ENCODE measurements at regions not wholly inside any gene's neighbourhood (a gene's known extent, or its start where the extent isn't known, plus 50 kb on each side); places are given as distances from the start of the nearest gene placed in this dataset.

DNA sequence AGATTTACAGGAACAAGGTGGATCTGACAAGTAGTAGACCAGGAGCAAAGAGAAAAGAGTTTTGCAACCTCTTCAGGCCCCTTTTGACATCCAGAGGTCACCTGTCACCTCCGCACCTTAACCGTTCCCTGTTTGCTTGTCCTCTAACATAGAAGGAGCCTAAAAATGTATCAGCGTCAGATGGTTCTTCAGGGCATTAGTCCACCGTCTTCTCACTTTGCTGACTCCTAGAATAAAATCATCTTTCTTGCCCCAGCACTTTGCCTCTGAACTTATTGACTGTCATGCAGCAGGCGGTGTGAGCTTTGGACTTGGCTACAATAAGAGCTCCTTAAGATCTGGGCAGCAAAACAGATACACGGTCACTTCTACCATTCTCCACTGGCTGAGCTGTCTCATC lies 339.7 kb upstream of the B3GAT1 start:
- Histone ChIP-seq H3K9me3 (no peaks in the 10 kb centered on the region), H3K27me3 (no peaks in the 10 kb centered on the region), H3K4me1 (ENCODE audit: insufficient read depth) (no peaks in the 10 kb centered on the region), H3K36me3 (no peaks in the 10 kb centered on the region), H3K27ac (no peak overlapping the region), H3K4me3 (no peak overlapping the region)
- no peak for TF ChIP-seq EP300 (IDR thresholded peaks at IDR 0.05)
- no peak for TF ChIP-seq POLR2A (IDR thresholded peaks at IDR 0.05)
- TF ChIP-seq, protein P1, sequence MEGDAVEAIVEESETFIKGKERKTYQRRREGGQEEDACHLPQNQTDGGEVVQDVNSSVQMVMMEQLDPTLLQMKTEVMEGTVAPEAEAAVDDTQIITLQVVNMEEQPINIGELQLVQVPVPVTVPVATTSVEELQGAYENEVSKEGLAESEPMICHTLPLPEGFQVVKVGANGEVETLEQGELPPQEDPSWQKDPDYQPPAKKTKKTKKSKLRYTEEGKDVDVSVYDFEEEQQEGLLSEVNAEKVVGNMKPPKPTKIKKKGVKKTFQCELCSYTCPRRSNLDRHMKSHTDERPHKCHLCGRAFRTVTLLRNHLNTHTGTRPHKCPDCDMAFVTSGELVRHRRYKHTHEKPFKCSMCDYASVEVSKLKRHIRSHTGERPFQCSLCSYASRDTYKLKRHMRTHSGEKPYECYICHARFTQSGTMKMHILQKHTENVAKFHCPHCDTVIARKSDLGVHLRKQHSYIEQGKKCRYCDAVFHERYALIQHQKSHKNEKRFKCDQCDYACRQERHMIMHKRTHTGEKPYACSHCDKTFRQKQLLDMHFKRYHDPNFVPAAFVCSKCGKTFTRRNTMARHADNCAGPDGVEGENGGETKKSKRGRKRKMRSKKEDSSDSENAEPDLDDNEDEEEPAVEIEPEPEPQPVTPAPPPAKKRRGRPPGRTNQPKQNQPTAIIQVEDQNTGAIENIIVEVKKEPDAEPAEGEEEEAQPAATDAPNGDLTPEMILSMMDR (IDR thresholded peaks at IDR 0.05), result no peak
- no peak for DNase-seq
- 94 to 95% (median 94%) methylated on average over 6 of the region's 6 CpGs for WGBS, 3 donors
- intact Hi-C loops (cut with DNase I), result no loop called here

DNA sequence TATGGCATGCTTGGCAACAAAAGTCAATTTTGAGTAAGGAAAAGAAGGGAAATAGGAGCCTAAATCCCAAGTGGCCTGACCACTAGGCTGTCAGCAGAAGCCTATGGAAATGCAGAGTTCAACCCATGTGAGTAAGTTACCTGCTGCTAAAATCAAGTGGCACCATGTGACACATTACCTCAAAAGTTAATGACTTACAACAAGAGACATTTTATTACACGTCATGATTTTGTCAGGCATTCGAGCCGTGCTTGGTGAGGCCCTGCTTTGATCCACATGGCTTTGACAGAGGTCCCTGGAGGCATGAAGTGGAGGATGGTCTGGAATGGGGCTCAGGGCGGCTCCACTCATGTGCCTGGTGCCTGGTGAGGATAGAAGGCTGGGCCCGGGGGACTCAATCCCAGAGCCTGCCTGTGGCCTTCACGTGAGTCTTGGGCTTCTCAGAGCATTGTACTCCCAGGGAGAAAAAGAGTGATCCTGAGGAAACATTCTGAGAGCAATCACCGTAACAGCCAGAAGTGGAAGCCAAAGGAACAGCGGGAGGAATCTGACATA lies 339.1 kb upstream of the B3GAT1 start:
- no peak for DNase-seq
- TF ChIP-seq, protein P1 (IDR thresholded peaks at IDR 0.05), result no peak
- no peak for TF ChIP-seq POLR2A (IDR thresholded peaks at IDR 0.05)
- no peak for TF ChIP-seq EP300 (IDR thresholded peaks at IDR 0.05)
- Histone ChIP-seq H3K9me3 (no peaks in the 10 kb centered on the region), H3K27ac (no peak overlapping the region), H3K4me1 (ENCODE audit: insufficient read depth) (no peaks in the 10 kb centered on the region), H3K27me3 (no peaks in the 10 kb centered on the region), H3K4me3 (no peak overlapping the region), H3K36me3 (no peaks in the 10 kb centered on the region)
- intact Hi-C loops (cut with DNase I), result no loop called here
- 89 to 91% (median 90%) methylated on average over 8 of the region's 8 CpGs for WGBS, 3 donors

DNA sequence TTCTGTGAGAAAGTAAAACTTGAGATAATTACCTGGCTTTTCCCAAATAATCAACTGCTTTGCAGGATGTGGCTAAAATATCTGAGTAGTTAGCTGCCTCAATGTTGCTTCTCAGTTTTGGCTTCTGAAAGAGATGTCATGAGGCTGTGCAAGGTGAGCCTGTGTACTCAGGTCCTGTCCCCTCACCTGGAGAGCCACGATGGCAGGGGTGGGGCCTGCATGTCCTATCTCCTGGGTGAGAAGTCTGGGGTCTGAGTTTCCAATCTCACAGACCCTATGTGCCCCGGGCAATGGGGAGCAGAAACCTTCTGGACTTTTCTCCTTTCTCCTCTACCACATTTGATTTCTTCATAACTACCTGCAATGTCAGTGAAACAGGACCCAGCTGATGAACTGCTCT lies 338.6 kb upstream of the B3GAT1 start:
- DNase-seq, result no peak
- WGBS, 3 donors, result 85 to 88% (median 88%) methylated on average over 2 of the region's 2 CpGs

DNA sequence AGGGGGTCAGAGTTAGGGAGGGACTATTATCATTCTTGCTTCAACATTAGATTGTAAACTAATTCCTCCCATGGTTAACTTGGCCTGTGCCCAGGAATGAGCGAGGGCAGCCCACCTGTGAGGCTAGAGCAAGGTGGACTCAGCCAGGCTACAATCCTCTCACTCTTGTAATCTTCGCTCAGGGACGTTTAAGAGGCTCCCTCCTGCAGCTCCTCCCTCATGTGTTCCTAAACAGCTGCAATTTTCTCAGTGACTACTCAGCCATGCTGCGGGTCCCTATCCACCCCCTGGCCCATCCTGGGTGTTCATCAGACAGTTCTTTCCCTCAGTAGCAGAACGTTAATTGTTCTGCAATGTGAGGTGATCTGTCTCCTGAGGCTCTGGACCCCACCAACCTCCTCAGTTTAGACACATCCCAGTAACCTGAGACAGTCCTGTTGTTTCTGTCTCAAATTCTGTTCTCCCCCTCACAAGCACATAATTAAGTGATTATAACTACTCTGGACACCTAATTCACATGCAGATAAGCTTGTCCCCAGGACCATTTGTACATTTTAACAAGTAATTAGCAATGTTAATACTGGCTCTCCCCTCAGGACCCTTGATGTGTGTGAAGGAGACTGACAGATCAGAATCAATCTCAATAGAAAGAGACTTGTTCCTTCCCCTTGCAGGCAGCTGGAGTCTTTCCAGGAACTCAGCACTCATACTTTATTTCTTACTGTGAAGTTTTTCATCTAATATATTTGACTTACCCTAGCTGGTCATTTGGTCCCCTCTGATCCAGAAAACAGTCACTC lies 337.2 kb upstream of the B3GAT1 start:
- Histone ChIP-seq H3K27ac (no peak overlapping the region), H3K4me3 (no peak overlapping the region), H3K4me1 (ENCODE audit: insufficient read depth) (no peaks in the 10 kb centered on the region), H3K9me3 (no peaks in the 10 kb centered on the region), H3K27me3 (no peaks in the 10 kb centered on the region), H3K36me3 (no peaks in the 10 kb centered on the region)
- WGBS, 3 donors, result 15 to 24% (median 23%) methylated on average over 5 of the region's 5 CpGs
- intact Hi-C loops (cut with DNase I), result no loop called here
- DNase-seq, result no peak
- no peak for TF ChIP-seq EP300 (IDR thresholded peaks at IDR 0.05)
- TF ChIP-seq, protein P1 (IDR thresholded peaks at IDR 0.05), result no peak
- TF ChIP-seq POLR2A (IDR thresholded peaks at IDR 0.05), result no peak

More for the DNA sequence above, 338.6 kb upstream of the B3GAT1 start:
- Histone ChIP-seq H3K4me1 (ENCODE audit: insufficient read depth) (no peaks in the 10 kb centered on the region), H3K27ac (no peak overlapping the region), H3K36me3 (no peaks in the 10 kb centered on the region), H3K4me3 (no peak overlapping the region), H3K9me3 (no peaks in the 10 kb centered on the region), H3K27me3 (no peaks in the 10 kb centered on the region)
- TF ChIP-seq, protein P1 (IDR thresholded peaks at IDR 0.05), result no peak
- no peak for TF ChIP-seq POLR2A (IDR thresholded peaks at IDR 0.05)
- no peak for TF ChIP-seq EP300 (IDR thresholded peaks at IDR 0.05)
- intact Hi-C loops (cut with DNase I), result no loop called here
